ENCODE measurements at regions not wholly inside any gene's neighbourhood (a gene's known extent, or its start where the extent isn't known, plus 50 kb on each side); places are given as distances from the start of the nearest gene placed in this dataset.

- H3K4me1 Mint-ChIP-seq (ENCODE audit: low read depth), result peaks cover 52% of the 10 kb centered on the region
- peak; percentile 16 for DNase-seq (ENCODE audit: low spot score)
- intact Hi-C loops (cut with micrococcal nuclease), result loop anchor here (1.0 to 2.0 kb wide), 11 partner anchors 10 to 130 kb away; partner anchors contain the start of genes ADO and EGR2
- peaks cover 7% of the 10 kb centered on the region for H3K36me3 Mint-ChIP-seq (ENCODE audit: low read depth)
- H3K4me3 Mint-ChIP-seq, result peak overlapping the region; percentile 25
- peaks cover 9% of the 10 kb centered on the region for H3K9me3 Mint-ChIP-seq
- peaks cover 8% of the 10 kb centered on the region for H3K27me3 Mint-ChIP-seq (ENCODE audit: insufficient read depth)
- H3K27ac Mint-ChIP-seq, result peak overlapping the region; percentile 72
These were observed 78.4 kb upstream of the ADO start for GRCh38 chr10:62726142-62726541.

GRCh38 chr10:62726638-62727037 is 77.9 kb upstream of the ADO start:
- peaks cover 8% of the 10 kb centered on the region for H3K27me3 Mint-ChIP-seq (ENCODE audit: insufficient read depth)
- H3K27ac Mint-ChIP-seq, result peak overlapping the region; percentile 72
- H3K9me3 Mint-ChIP-seq, result peaks cover 9% of the 10 kb centered on the region
- DNase-seq (ENCODE audit: low spot score), result no peak
- H3K4me3 Mint-ChIP-seq, result peak overlapping the region; percentile 25
- peaks cover 7% of the 10 kb centered on the region for H3K36me3 Mint-ChIP-seq (ENCODE audit: low read depth)
- intact Hi-C loops (cut with micrococcal nuclease), result loop anchor here (1.0 to 2.0 kb wide), 11 partner anchors 10 to 130 kb away; partner anchors contain the start of genes ADO and EGR2
- peaks cover 52% of the 10 kb centered on the region for H3K4me1 Mint-ChIP-seq (ENCODE audit: low read depth)

- peaks cover 4% of the 10 kb centered on the region for H3K27me3 Mint-ChIP-seq (ENCODE audit: insufficient read depth)
- intact Hi-C loops (cut with micrococcal nuclease), result loop anchor here (2.0 kb wide), 1 partner anchor 17 kb away; no protein-coding TSS in a partner anchor
These were observed 76.6 kb upstream of the ADO start for GRCh38 chr10:62727934-62728333.

GRCh38 chr10:62728479-62728878 is 76.0 kb upstream of the ADO start:
- peak; percentile 6 for DNase-seq (ENCODE audit: low spot score)
- Mint-ChIP-seq H3K27ac (peak overlapping the region; percentile 51), H3K27me3 (ENCODE audit: insufficient read depth) (peaks cover 3% of the 10 kb centered on the region), H3K4me3 (peak overlapping the region; percentile 15), H3K4me1 (ENCODE audit: low read depth) (peaks cover 52% of the 10 kb centered on the region), H3K36me3 (ENCODE audit: low read depth) (peaks cover 5% of the 10 kb centered on the region), H3K9me3 (peaks cover 9% of the 10 kb centered on the region)
- intact Hi-C loops (cut with micrococcal nuclease), result no loop called here

More at GRCh38 chr10:62727934-62728333, 76.6 kb upstream of the ADO start:
- Mint-ChIP-seq H3K4me3 (no peak overlapping the region), H3K9me3 (peaks cover 9% of the 10 kb centered on the region), H3K36me3 (ENCODE audit: low read depth) (peaks cover 7% of the 10 kb centered on the region), H3K27ac (peak overlapping the region; percentile 46), H3K4me1 (ENCODE audit: low read depth) (peaks cover 52% of the 10 kb centered on the region)
- DNase-seq (ENCODE audit: low spot score), result no peak

- Mint-ChIP-seq H3K9me3 (no peaks in the 10 kb centered on the region), H3K36me3 (ENCODE audit: low read depth) (peaks cover under 1% of the 10 kb centered on the region), H3K4me1 (ENCODE audit: low read depth) (peaks cover 23% of the 10 kb centered on the region), H3K27me3 (ENCODE audit: insufficient read depth) (no peaks in the 10 kb centered on the region), H3K4me3 (peak overlapping the region; percentile 72), H3K27ac (no peak overlapping the region)
- intact Hi-C loops (cut with micrococcal nuclease), result loop anchor here (1.0 to 5.0 kb wide), 22 partner anchors 16 to 974 kb away; partner anchors contain the start of genes ADO, ARID5B, EGR2 and NRBF2
- peak; percentile 64 for DNase-seq (ENCODE audit: low spot score)
These were observed 71.5 kb upstream of the ADO start for GRCh38 chr10:62732841-62733653.

GRCh38 chr10:62733654-62734293 is 70.7 kb upstream of the ADO start:
- peak; percentile 26 for DNase-seq (ENCODE audit: low spot score)
- Mint-ChIP-seq H3K4me3 (peak overlapping the region; percentile 72), H3K27ac (no peak overlapping the region)

GRCh38 chr10:62734781-62735463 is 69.6 kb upstream of the ADO start:
- no peaks in the 10 kb centered on the region for H3K36me3 Mint-ChIP-seq (ENCODE audit: low read depth)
- H3K27me3 Mint-ChIP-seq (ENCODE audit: insufficient read depth), result no peaks in the 10 kb centered on the region
- H3K27ac Mint-ChIP-seq, result no peak overlapping the region
- intact Hi-C loops (cut with micrococcal nuclease), result loop anchor here (5.0 kb wide), 5 partner anchors 298 to 833 kb away; partner anchors contain the start of gene ARID5B
- H3K9me3 Mint-ChIP-seq, result no peaks in the 10 kb centered on the region
- DNase-seq (ENCODE audit: low spot score), result no peak
- peaks cover 13% of the 10 kb centered on the region for H3K4me1 Mint-ChIP-seq (ENCODE audit: low read depth)
- H3K4me3 Mint-ChIP-seq, result no peak overlapping the region

More at GRCh38 chr10:62733654-62734293, 70.7 kb upstream of the ADO start:
- intact Hi-C loops (cut with micrococcal nuclease), result loop anchor here (1.0 to 5.0 kb wide), 22 partner anchors 16 to 973 kb away; partner anchors contain the start of genes ADO, ARID5B, EGR2 and NRBF2
- no peaks in the 10 kb centered on the region for H3K36me3 Mint-ChIP-seq (ENCODE audit: low read depth)
- H3K9me3 Mint-ChIP-seq, result no peaks in the 10 kb centered on the region
- H3K4me1 Mint-ChIP-seq (ENCODE audit: low read depth), result peaks cover 20% of the 10 kb centered on the region
- no peaks in the 10 kb centered on the region for H3K27me3 Mint-ChIP-seq (ENCODE audit: insufficient read depth)

- no peak for DNase-seq (ENCODE audit: low spot score)
- no peak overlapping the region for H3K27ac Mint-ChIP-seq
- H3K36me3 Mint-ChIP-seq (ENCODE audit: low read depth), result no peaks in the 10 kb centered on the region
- no peaks in the 10 kb centered on the region for H3K9me3 Mint-ChIP-seq
- H3K27me3 Mint-ChIP-seq (ENCODE audit: insufficient read depth), result no peaks in the 10 kb centered on the region
- H3K4me3 Mint-ChIP-seq, result no peak overlapping the region
- peaks cover 13% of the 10 kb centered on the region for H3K4me1 Mint-ChIP-seq (ENCODE audit: low read depth)
- intact Hi-C loops (cut with micrococcal nuclease), result loop anchor here (1.0 kb wide), 1 partner anchor 9 kb away; no protein-coding TSS in a partner anchor
These were observed 68.9 kb upstream of the ADO start for GRCh38 chr10:62735464-62736167.

- intact Hi-C loops (cut with micrococcal nuclease), result loop anchor here (1.0 kb wide), 1 partner anchor 10 kb away; no protein-coding TSS in a partner anchor
- Mint-ChIP-seq H3K36me3 (ENCODE audit: low read depth) (no peaks in the 10 kb centered on the region), H3K27ac (no peak overlapping the region), H3K9me3 (no peaks in the 10 kb centered on the region), H3K4me1 (ENCODE audit: low read depth) (peaks cover 13% of the 10 kb centered on the region), H3K27me3 (ENCODE audit: insufficient read depth) (no peaks in the 10 kb centered on the region), H3K4me3 (no peak overlapping the region)
- DNase-seq (ENCODE audit: low spot score), result no peak
These were observed 68.4 kb upstream of the ADO start for GRCh38 chr10:62736168-62736546.

GRCh38 chr10:62738916-62739315 is 65.6 kb upstream of the ADO start:
- Mint-ChIP-seq H3K27me3 (ENCODE audit: insufficient read depth) (no peaks in the 10 kb centered on the region), H3K4me3 (no peak overlapping the region), H3K36me3 (ENCODE audit: low read depth) (peaks cover 4% of the 10 kb centered on the region), H3K27ac (no peak overlapping the region), H3K4me1 (ENCODE audit: low read depth) (peaks cover 25% of the 10 kb centered on the region), H3K9me3 (no peaks in the 10 kb centered on the region)
- intact Hi-C loops (cut with micrococcal nuclease), result no loop called here
- no peak for DNase-seq (ENCODE audit: low spot score)

- Mint-ChIP-seq H3K4me1 (ENCODE audit: low read depth) (peaks cover 25% of the 10 kb centered on the region), H3K4me3 (no peak overlapping the region), H3K36me3 (ENCODE audit: low read depth) (peaks cover 4% of the 10 kb centered on the region), H3K27me3 (ENCODE audit: insufficient read depth) (peaks cover 3% of the 10 kb centered on the region), H3K27ac (no peak overlapping the region), H3K9me3 (no peaks in the 10 kb centered on the region)
- no peak for DNase-seq (ENCODE audit: low spot score)
- intact Hi-C loops (cut with micrococcal nuclease), result no loop called here
These were observed 63.4 kb upstream of the ADO start for GRCh38 chr10:62740885-62741745.
